Lower lobe of right lung (tissue), 2 donors: ENCODE measurements at regions not wholly inside any gene's neighbourhood (a gene's known extent, or its start where the extent isn't known, plus 50 kb on each side); places are given as distances from the start of the nearest gene placed in this dataset.

Source experiments
- ATAC-seq, 2 donors: fragments of 200-7000 bp; cut with Tn5 transposase; one replicate each; pipeline ENCODE4 v1.9.1; 2020 to 2022; ENCODE audit warnings: mild to moderate bottlenecking in 2 of 2, moderate library complexity in 2 of 2
- DNase-seq: peaks from one replicate; pipeline ENCODE4 v3.0.0-alpha.2; 2020
- H3K27ac ChIP-seq: fragments of 200-600 bp; one replicate; pipeline ENCODE4 v1.8.0; 2022
- H3K27me3 ChIP-seq: fragments of 200-600 bp; one replicate; pipeline ENCODE4 v1.8.0; 2022; ENCODE audit warnings: low read depth
- H3K36me3 ChIP-seq: fragments of 200-600 bp; one replicate; pipeline ENCODE4 v1.8.0; 2022; ENCODE audit warnings: mild to moderate bottlenecking
- H3K4me1 ChIP-seq: fragments of 200-600 bp; one replicate; pipeline ENCODE4 v1.8.0; 2022
- H3K4me3 ChIP-seq: fragments of 200-600 bp; one replicate; pipeline ENCODE4 v1.8.0; 2022; ENCODE audit warnings: mild to moderate bottlenecking
- H3K9me3 ChIP-seq: fragments of 200-600 bp; one replicate; pipeline ENCODE4 v1.8.0; 2022
- intact Hi-C: fragments of 100-400 bp; cut with DNase I; formaldehyde crosslinking; loops from one replicate; pipeline ENCODE4 v1.11.0; 2022
- TF ChIP-seq, protein P1 (sequence below): fragments of 200-600 bp; IDR thresholded peaks from one replicate; pipeline ENCODE4 v1.8.0; 2022; ENCODE audit warnings: antibody characterized with exemption, mild to moderate bottlenecking
- donor health status: DM: no; HTN: yes; CAD: no; lungs with severe emphysema.

DNA sequence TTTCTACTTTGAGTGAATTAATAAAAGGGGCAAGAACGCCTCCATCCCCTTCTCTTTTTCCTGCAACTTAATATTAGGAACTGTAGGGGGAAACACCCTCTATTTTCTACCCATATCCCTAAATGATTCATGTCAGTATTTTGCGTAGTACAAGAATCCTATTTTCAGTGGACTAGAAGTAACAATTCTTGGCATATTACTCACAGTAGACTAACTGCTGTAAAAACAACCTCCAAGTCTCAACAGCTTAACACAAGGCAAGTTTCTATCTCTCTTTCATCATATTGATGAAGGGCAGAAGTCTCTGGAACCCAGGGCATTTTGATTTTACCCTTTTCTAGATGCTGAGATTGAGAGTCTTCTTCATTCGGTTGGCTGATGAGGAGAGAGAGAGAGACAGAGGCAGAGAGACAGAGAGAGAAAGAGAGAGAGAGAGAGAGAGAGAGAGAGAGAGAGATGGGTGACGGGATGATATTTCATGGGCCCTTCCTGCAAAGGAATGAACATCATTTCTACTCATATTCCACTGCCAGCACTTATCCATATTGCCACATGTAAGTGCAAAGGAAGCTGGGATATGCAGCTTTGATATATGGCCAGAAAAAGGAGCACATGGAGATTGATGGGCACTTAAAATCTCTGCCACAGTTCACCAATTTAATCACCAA is 481.6 kb downstream of the LPIN1 start:
- Histone ChIP-seq H3K4me1 (no peaks in the 10 kb centered on the region), H3K27ac (no peak overlapping the region), H3K27me3 (no peaks in the 10 kb centered on the region), H3K9me3 (peaks cover 13% of the 10 kb centered on the region), H3K4me3 (no peak overlapping the region), H3K36me3 (no peaks in the 10 kb centered on the region)
- no peak for ATAC-seq
- TF ChIP-seq, protein P1, sequence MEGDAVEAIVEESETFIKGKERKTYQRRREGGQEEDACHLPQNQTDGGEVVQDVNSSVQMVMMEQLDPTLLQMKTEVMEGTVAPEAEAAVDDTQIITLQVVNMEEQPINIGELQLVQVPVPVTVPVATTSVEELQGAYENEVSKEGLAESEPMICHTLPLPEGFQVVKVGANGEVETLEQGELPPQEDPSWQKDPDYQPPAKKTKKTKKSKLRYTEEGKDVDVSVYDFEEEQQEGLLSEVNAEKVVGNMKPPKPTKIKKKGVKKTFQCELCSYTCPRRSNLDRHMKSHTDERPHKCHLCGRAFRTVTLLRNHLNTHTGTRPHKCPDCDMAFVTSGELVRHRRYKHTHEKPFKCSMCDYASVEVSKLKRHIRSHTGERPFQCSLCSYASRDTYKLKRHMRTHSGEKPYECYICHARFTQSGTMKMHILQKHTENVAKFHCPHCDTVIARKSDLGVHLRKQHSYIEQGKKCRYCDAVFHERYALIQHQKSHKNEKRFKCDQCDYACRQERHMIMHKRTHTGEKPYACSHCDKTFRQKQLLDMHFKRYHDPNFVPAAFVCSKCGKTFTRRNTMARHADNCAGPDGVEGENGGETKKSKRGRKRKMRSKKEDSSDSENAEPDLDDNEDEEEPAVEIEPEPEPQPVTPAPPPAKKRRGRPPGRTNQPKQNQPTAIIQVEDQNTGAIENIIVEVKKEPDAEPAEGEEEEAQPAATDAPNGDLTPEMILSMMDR = no peak
- DNase-seq = no peak
- intact Hi-C loops = no loop called here

DNA sequence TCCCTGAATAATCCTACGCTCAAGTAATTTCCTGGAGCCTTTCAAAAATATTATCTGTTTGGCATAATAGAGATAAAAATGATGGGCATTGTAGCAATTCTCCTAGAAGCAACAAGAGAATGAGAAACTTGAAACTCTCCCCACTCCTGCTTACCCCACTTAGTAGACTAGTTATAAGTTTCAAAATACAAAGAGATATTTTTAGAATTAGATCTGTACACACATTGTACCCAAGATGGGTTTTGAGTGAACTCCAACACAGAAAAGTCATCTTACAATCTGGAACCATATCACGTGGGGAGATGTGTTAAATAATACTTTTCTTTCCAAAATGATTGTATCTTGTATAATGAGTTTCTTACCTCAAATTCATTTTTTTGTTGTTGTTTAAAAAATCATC is 484.9 kb downstream of the LPIN1 start:
- DNase-seq (no peak), ATAC-seq (no peak)
- H3K4me3 ChIP-seq = no peak overlapping the region
- peaks cover 1% of the 10 kb centered on the region for H3K4me1 ChIP-seq
- no peaks in the 10 kb centered on the region for H3K27me3 ChIP-seq
- H3K36me3 ChIP-seq = no peaks in the 10 kb centered on the region
- no peak overlapping the region for H3K27ac ChIP-seq
- TF ChIP-seq, protein P1 = no peak
- no peaks in the 10 kb centered on the region for H3K9me3 ChIP-seq
- intact Hi-C loops = no loop called here

- TF ChIP-seq, protein P1 = no peak
- H3K4me3 ChIP-seq = no peak overlapping the region
- intact Hi-C loops = no loop called here
- no peaks in the 10 kb centered on the region for H3K9me3 ChIP-seq
- peaks cover 10% of the 10 kb centered on the region for H3K4me1 ChIP-seq
- DNase-seq (no peak), ATAC-seq (no peak)
- no peak overlapping the region for H3K27ac ChIP-seq
- no peaks in the 10 kb centered on the region for H3K27me3 ChIP-seq
- no peaks in the 10 kb centered on the region for H3K36me3 ChIP-seq
These were observed 483.9 kb upstream of the TRIB2 start for GRCh38 chr2:12232876-12233275.

GRCh38 chr2:12236136-12236844 is 480.4 kb upstream of the TRIB2 start:
- no peaks in the 10 kb centered on the region for H3K9me3 ChIP-seq
- no peaks in the 10 kb centered on the region for H3K36me3 ChIP-seq
- H3K4me3 ChIP-seq = no peak overlapping the region
- TF ChIP-seq, protein P1 = no peak
- H3K27me3 ChIP-seq = no peaks in the 10 kb centered on the region
- intact Hi-C loops = no loop called here
- DNase-seq = no peak
- peaks cover 10% of the 10 kb centered on the region for H3K4me1 ChIP-seq
- ATAC-seq = no peak
- H3K27ac ChIP-seq = no peak overlapping the region

- H3K9me3 ChIP-seq = no peaks in the 10 kb centered on the region
These were observed 476.5 kb upstream of the TRIB2 start for GRCh38 chr2:12240206-12240605.

More at GRCh38 chr2:12240206-12240605, 476.5 kb upstream of the TRIB2 start:
- H3K4me3 ChIP-seq = no peak overlapping the region
- ATAC-seq (no peak), DNase-seq (no peak)
- no peaks in the 10 kb centered on the region for H3K36me3 ChIP-seq
- intact Hi-C loops = no loop called here
- no peaks in the 10 kb centered on the region for H3K27me3 ChIP-seq
- no peak overlapping the region for H3K27ac ChIP-seq
- TF ChIP-seq, protein P1 = no peak
- H3K4me1 ChIP-seq = peaks cover 10% of the 10 kb centered on the region
